Type B pancreatic cell (in vitro differentiated cells): ENCODE measurements at regions not wholly inside any gene's neighbourhood (a gene's known extent, or its start where the extent isn't known, plus 50 kb on each side); places are given as distances from the start of the nearest gene placed in this dataset.
A peak's percentile ranks its signal among the peaks of the same experiment; 100 is the strongest.

ENCODE experiments used
- DNase-seq: peaks from one replicate; pipeline ENCODE4 v3.0.0; 2021; ENCODE audit warnings: mixed read lengths; ENCODE audit not compliant: unreplicated experiment; ENCODE audit errors: extremely low spot score
- H3K27ac Mint-ChIP-seq: 2 replicates; pipeline ENCODE4 v1.8.0; 2021; ENCODE audit warnings: mild to moderate bottlenecking, mixed read lengths
- H3K27me3 Mint-ChIP-seq: 2 replicates; pipeline ENCODE4 v1.8.0; 2021; ENCODE audit warnings: mixed read lengths
- H3K36me3 Mint-ChIP-seq: 2 replicates; pipeline ENCODE4 v1.8.0; 2021; ENCODE audit warnings: mixed read lengths
- H3K4me1 Mint-ChIP-seq: one replicate; pipeline ENCODE4 v1.8.0; 2021; ENCODE audit warnings: mixed read lengths; ENCODE audit not compliant: unreplicated experiment
- H3K4me3 Mint-ChIP-seq: 2 replicates; pipeline ENCODE4 v1.8.0; 2021; ENCODE audit warnings: mild to moderate bottlenecking, mixed read lengths
- H3K9me3 Mint-ChIP-seq: 2 replicates; pipeline ENCODE4 v1.8.0; 2021; ENCODE audit warnings: mixed read lengths
- TF ChIP-seq, protein P1 (sequence below): fragments of 200-600 bp; sonication (generic); conservative IDR thresholded peaks from 2 replicates; pipeline ENCODE4 v1.5.0; 2021; ENCODE audit warnings: antibody characterized with exemption, mild to moderate bottlenecking

DNA sequence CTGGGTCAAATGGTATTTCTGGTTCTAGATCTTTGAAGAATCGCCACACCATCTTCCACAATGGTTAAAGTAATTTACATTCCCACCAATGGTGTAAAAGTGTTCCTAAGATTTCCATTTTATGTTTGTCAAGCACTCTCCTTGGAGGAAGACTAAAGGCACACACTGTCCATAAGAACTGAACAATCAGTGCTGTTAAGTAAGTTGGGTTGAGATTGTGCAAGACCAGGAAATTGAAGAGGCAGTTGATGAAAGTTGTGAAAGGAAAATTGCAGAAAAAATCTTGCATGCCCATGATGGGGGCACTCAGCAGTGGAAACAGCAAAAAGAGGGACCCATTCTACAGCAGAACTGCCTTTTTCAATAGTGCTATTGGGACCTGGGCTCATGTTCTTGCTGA lies 323.6 kb downstream of the DLEU7 start:
- TF ChIP-seq, protein P1, sequence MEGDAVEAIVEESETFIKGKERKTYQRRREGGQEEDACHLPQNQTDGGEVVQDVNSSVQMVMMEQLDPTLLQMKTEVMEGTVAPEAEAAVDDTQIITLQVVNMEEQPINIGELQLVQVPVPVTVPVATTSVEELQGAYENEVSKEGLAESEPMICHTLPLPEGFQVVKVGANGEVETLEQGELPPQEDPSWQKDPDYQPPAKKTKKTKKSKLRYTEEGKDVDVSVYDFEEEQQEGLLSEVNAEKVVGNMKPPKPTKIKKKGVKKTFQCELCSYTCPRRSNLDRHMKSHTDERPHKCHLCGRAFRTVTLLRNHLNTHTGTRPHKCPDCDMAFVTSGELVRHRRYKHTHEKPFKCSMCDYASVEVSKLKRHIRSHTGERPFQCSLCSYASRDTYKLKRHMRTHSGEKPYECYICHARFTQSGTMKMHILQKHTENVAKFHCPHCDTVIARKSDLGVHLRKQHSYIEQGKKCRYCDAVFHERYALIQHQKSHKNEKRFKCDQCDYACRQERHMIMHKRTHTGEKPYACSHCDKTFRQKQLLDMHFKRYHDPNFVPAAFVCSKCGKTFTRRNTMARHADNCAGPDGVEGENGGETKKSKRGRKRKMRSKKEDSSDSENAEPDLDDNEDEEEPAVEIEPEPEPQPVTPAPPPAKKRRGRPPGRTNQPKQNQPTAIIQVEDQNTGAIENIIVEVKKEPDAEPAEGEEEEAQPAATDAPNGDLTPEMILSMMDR, result no peak
- H3K9me3 Mint-ChIP-seq, result no peaks in the 10 kb centered on the region

DNA sequence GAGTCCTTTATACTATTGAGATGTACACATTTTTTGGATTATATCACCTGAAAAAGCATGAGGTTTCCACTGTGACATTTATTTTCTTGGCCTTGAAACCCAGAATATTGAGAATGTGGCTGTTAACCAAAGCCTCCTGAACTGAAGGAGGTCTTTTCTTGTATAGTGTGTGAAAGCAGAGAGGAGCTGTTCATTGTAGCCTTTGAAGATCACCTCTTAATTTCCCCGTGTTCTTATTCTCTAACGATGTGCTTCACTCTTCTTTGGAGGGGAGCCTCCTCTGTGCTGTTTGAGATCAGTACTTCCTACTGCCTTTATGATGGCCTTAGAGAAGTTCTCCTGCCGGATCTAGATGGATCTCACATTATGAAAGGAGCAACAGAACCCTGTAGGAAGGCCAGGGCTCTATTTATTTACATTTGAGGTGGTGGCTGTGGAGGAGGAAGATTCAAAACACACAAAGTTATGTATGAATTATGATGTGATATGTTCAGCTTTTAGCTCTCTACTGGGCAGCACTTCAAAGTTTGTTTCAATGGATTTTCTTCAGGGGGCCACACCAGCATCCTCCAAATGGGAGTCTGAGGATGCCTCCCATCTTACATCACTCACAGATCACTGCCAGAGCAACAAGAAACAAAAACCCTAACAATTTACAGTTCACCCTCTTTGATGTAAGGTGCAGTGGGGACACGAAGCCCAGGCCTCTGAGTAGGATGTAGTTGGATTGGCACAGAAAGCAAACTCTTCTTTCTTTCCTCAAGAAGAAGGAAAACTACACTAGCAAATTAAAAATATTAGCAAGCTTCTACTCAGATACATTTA lies 322.3 kb downstream of the DLEU7 start:
- Mint-ChIP-seq H3K36me3 (no peaks in the 10 kb centered on the region), H3K27me3 (peaks cover 10% of the 10 kb centered on the region), H3K4me3 (peak overlapping the region; percentile 59), H3K9me3 (no peaks in the 10 kb centered on the region), H3K27ac (peak overlapping the region; percentile 50), H3K4me1 (peaks cover 53% of the 10 kb centered on the region)
- DNase-seq, result no peak
- TF ChIP-seq, protein P1, result no peak

More for the DNA sequence above, 323.6 kb downstream of the DLEU7 start:
- Mint-ChIP-seq H3K27me3 (peaks cover 9% of the 10 kb centered on the region), H3K4me1 (peaks cover 57% of the 10 kb centered on the region), H3K27ac (no peak overlapping the region), H3K4me3 (no peak overlapping the region), H3K36me3 (no peaks in the 10 kb centered on the region)
- DNase-seq, result no peak

DNA sequence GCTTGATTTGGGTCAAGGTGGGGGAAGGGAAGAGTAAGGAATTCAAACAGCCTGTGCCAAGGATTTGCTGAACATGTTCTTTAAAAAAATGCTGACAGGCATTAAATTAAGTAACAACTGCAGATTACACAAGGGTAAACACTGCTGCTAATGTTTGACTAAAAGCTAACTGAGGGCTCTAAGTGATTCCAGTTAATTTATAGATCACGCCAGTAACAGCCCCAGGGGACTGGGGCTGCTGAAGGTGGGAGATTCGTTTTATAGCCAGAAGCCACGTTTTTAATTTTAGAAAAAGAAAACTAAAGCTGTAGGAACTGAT lies 321.7 kb downstream of the DLEU7 start:
- peak overlapping the region; percentile 50 for H3K27ac Mint-ChIP-seq
- TF ChIP-seq, protein P1, result no peak
- DNase-seq, result no peak
- no peaks in the 10 kb centered on the region for H3K9me3 Mint-ChIP-seq
- H3K36me3 Mint-ChIP-seq, result no peaks in the 10 kb centered on the region
- peaks cover 12% of the 10 kb centered on the region for H3K27me3 Mint-ChIP-seq
- peaks cover 57% of the 10 kb centered on the region for H3K4me1 Mint-ChIP-seq
- H3K4me3 Mint-ChIP-seq, result peak overlapping the region; percentile 59

DNA sequence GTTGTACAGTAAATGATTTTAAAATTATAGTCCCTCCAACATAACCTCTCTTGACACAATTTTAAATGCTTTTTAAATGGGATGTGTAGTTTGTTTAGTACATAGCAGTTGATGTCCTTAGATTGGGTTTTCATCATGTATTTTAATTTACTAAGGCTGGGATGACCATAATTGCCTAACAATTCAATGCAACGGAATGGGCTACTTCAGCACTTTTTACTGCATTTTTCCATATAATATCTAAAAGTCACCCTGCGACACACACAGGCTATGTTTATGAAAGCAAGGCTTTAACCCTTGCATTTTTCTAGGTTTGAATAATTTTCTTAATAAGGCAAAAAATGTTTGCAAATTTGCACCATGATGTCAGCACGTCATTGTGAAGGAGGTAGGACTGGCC lies 321.0 kb downstream of the DLEU7 start:
- no peaks in the 10 kb centered on the region for H3K9me3 Mint-ChIP-seq
- TF ChIP-seq, protein P1, result no peak
- no peak for DNase-seq
- peaks cover 12% of the 10 kb centered on the region for H3K27me3 Mint-ChIP-seq
- H3K4me1 Mint-ChIP-seq, result peaks cover 55% of the 10 kb centered on the region
- no peaks in the 10 kb centered on the region for H3K36me3 Mint-ChIP-seq
- H3K4me3 Mint-ChIP-seq, result no peak overlapping the region
- H3K27ac Mint-ChIP-seq, result peak overlapping the region; percentile 50

DNA sequence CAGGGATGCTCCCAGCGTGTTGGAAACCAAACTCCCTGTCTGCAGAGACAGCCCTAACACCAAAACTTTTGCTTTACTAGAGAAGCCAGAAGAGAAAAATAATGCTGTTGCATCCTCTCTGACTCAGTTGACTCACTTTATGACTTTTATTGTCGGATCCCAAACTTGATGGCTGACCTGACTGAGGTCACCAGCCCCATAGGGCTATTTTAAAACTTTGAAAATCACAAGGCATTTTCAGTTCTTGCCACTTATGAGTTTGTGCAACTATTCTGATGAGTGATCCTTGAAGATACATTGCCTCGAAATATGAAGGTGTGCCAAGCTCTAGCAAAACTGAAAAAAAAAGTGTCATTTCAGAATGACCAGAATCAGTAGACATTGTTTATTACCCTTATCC lies 320.2 kb downstream of the DLEU7 start:
- Mint-ChIP-seq H3K36me3 (no peaks in the 10 kb centered on the region), H3K9me3 (no peaks in the 10 kb centered on the region), H3K4me1 (peaks cover 55% of the 10 kb centered on the region), H3K27me3 (peaks cover 12% of the 10 kb centered on the region), H3K4me3 (no peak overlapping the region), H3K27ac (no peak overlapping the region)
- TF ChIP-seq, protein P1, result no peak
- no peak for DNase-seq
